ENCODE measurements at regions not wholly inside any gene's neighbourhood (a gene's known extent, or its start where the extent isn't known, plus 50 kb on each side); places are given as distances from the start of the nearest gene placed in this dataset.

- no peak overlapping the region for H3K27ac Mint-ChIP-seq
- TF ChIP-seq CTCF (conservative IDR thresholded peaks at IDR 0.05), result no peak
- H3K27me3 Mint-ChIP-seq, result no peaks in the 10 kb centered on the region
- no peaks in the 10 kb centered on the region for H3K9me3 Mint-ChIP-seq
- no peaks in the 10 kb centered on the region for H3K4me1 Mint-ChIP-seq (ENCODE audit: unreplicated experiment)
- DNase-seq (ENCODE audit: extremely low spot score, unreplicated experiment), result no peak
- H3K36me3 Mint-ChIP-seq, result no peaks in the 10 kb centered on the region
- H3K4me3 Mint-ChIP-seq, result no peak overlapping the region
These were observed 677.7 kb upstream of the NECTIN3 start for GRCh38 chr3:110393941-110394340.

GRCh38 chr3:110397115-110397514, 674.5 kb upstream of the NECTIN3 start:
- Mint-ChIP-seq H3K36me3 (no peaks in the 10 kb centered on the region), H3K27me3 (no peaks in the 10 kb centered on the region), H3K27ac (no peak overlapping the region), H3K4me1 (ENCODE audit: unreplicated experiment) (no peaks in the 10 kb centered on the region), H3K4me3 (no peak overlapping the region), H3K9me3 (peaks cover 4% of the 10 kb centered on the region)
- DNase-seq (ENCODE audit: extremely low spot score, unreplicated experiment), result no peak
- TF ChIP-seq CTCF (conservative IDR thresholded peaks at IDR 0.05), result no peak

GRCh38 chr3:110400315-110400714, 671.3 kb upstream of the NECTIN3 start:
- Mint-ChIP-seq H3K27ac (no peak overlapping the region), H3K9me3 (peaks cover 4% of the 10 kb centered on the region), H3K36me3 (no peaks in the 10 kb centered on the region), H3K4me3 (no peak overlapping the region), H3K27me3 (no peaks in the 10 kb centered on the region), H3K4me1 (ENCODE audit: unreplicated experiment) (no peaks in the 10 kb centered on the region)
- DNase-seq (ENCODE audit: extremely low spot score, unreplicated experiment), result no peak
- no peak for TF ChIP-seq CTCF (conservative IDR thresholded peaks at IDR 0.05)

- Mint-ChIP-seq H3K4me3 (no peak overlapping the region), H3K27ac (no peak overlapping the region), H3K27me3 (no peaks in the 10 kb centered on the region), H3K36me3 (no peaks in the 10 kb centered on the region), H3K4me1 (ENCODE audit: unreplicated experiment) (no peaks in the 10 kb centered on the region), H3K9me3 (no peaks in the 10 kb centered on the region)
- DNase-seq (ENCODE audit: extremely low spot score, unreplicated experiment), result no peak
- no peak for TF ChIP-seq CTCF (conservative IDR thresholded peaks at IDR 0.05)
These were observed 665.6 kb upstream of the NECTIN3 start for GRCh38 chr3:110405830-110406585.

GRCh38 chr3:110413266-110413665, 658.4 kb upstream of the NECTIN3 start:
- TF ChIP-seq CTCF (conservative IDR thresholded peaks at IDR 0.05), result no peak
- no peaks in the 10 kb centered on the region for H3K36me3 Mint-ChIP-seq
- no peak overlapping the region for H3K27ac Mint-ChIP-seq
- no peaks in the 10 kb centered on the region for H3K27me3 Mint-ChIP-seq
- DNase-seq (ENCODE audit: extremely low spot score, unreplicated experiment), result no peak
- no peaks in the 10 kb centered on the region for H3K4me1 Mint-ChIP-seq (ENCODE audit: unreplicated experiment)
- H3K4me3 Mint-ChIP-seq, result no peak overlapping the region
- no peaks in the 10 kb centered on the region for H3K9me3 Mint-ChIP-seq
